ENCODE measurements at regions not wholly inside any gene's neighbourhood (a gene's known extent, or its start where the extent isn't known, plus 50 kb on each side); places are given as distances from the start of the nearest gene placed in this dataset.

- Histone ChIP-seq H3K27me3 (no peaks in the 10 kb centered on the region), H3K4me3 (no peak overlapping the region), H3K36me3 (no peaks in the 10 kb centered on the region), H3K9me3 (no peaks in the 10 kb centered on the region), H3K4me1 (peaks cover 0 to 17% of the 10 kb centered on the region in 2 donors), H3K27ac (no peak overlapping the region)
- no peak for TF ChIP-seq CTCF (IDR thresholded peaks at IDR 0.05)
- no peak for DNase-seq (ENCODE audit: low spot score)
Measured at GRCh38 chr3:101167376-101167775, 153.0 kb downstream of the IMPG2 start.

- H3K27ac ChIP-seq: no peak overlapping the region
- H3K27me3 ChIP-seq: no peaks in the 10 kb centered on the region
- no peak for TF ChIP-seq CTCF (IDR thresholded peaks at IDR 0.05)
- peaks cover 0 to 16% of the 10 kb centered on the region in 2 donors for H3K4me1 ChIP-seq
- H3K4me3 ChIP-seq: no peak overlapping the region
- H3K9me3 ChIP-seq: no peaks in the 10 kb centered on the region
- DNase-seq (ENCODE audit: low spot score): no peak
- no peaks in the 10 kb centered on the region for H3K36me3 ChIP-seq
Measured at GRCh38 chr3:101166150-101166549, 154.2 kb downstream of the IMPG2 start.

- H3K9me3 ChIP-seq: no peaks in the 10 kb centered on the region
- H3K27ac ChIP-seq: no peak overlapping the region
- no peaks in the 10 kb centered on the region for H3K4me1 ChIP-seq
- DNase-seq (ENCODE audit: low spot score): no peak
- no peak for TF ChIP-seq CTCF (IDR thresholded peaks at IDR 0.05)
- no peaks in the 10 kb centered on the region for H3K36me3 ChIP-seq
- no peaks in the 10 kb centered on the region for H3K27me3 ChIP-seq
- H3K4me3 ChIP-seq: no peak overlapping the region
Measured at GRCh38 chr3:101163554-101163953, 156.8 kb downstream of the IMPG2 start.

GRCh38 chr3:101159478-101159877 is 160.9 kb downstream of the IMPG2 start:
- H3K9me3 ChIP-seq: no peaks in the 10 kb centered on the region
- no peak overlapping the region for H3K27ac ChIP-seq
- H3K36me3 ChIP-seq: no peaks in the 10 kb centered on the region
- H3K4me1 ChIP-seq: peaks cover 0 to 21% of the 10 kb centered on the region in 2 donors
- H3K4me3 ChIP-seq: no peak overlapping the region
- no peak for TF ChIP-seq CTCF (IDR thresholded peaks at IDR 0.05)
- H3K27me3 ChIP-seq: no peaks in the 10 kb centered on the region
- no peak for DNase-seq (ENCODE audit: low spot score)

- Histone ChIP-seq H3K9me3 (no peaks in the 10 kb centered on the region), H3K4me1 (peaks cover 0 to 22% of the 10 kb centered on the region in 2 donors), H3K36me3 (no peaks in the 10 kb centered on the region), H3K27ac (no peak overlapping the region), H3K27me3 (no peaks in the 10 kb centered on the region), H3K4me3 (no peak overlapping the region)
- no peak for TF ChIP-seq CTCF (IDR thresholded peaks at IDR 0.05)
- no peak for DNase-seq (ENCODE audit: low spot score)
Measured at GRCh38 chr3:101158374-101158773, 162.0 kb downstream of the IMPG2 start.

- H3K4me3 ChIP-seq: no peak overlapping the region
- H3K27me3 ChIP-seq: no peaks in the 10 kb centered on the region
- peaks cover 0 to 22% of the 10 kb centered on the region in 2 donors for H3K4me1 ChIP-seq
- TF ChIP-seq CTCF (IDR thresholded peaks at IDR 0.05): no peak
- H3K9me3 ChIP-seq: no peaks in the 10 kb centered on the region
- no peak for DNase-seq (ENCODE audit: low spot score)
- no peak overlapping the region for H3K27ac ChIP-seq
- no peaks in the 10 kb centered on the region for H3K36me3 ChIP-seq
Measured at GRCh38 chr3:101156787-101157345, 163.5 kb downstream of the IMPG2 start.

Data from right atrium auricular region (tissue), 2 donors.